HL-60 (cell line): ENCODE measurements at regions not wholly inside any gene's neighbourhood (a gene's known extent, or its start where the extent isn't known, plus 50 kb on each side); places are given as distances from the start of the nearest gene placed in this dataset.

Source experiments
- DNase-seq, 2 experiments: peaks; one replicate each; pipeline ENCODE4 v3.0.0-alpha.2; 2010 to 2020; ENCODE audit warnings: low read depth in 1 of 2, low spot score in 1 of 2
- H3K27ac ChIP-seq: fragments of 250-450 bp; sonication (Bioruptor Pico); replicated peaks from 2 replicates; pipeline ENCODE4 v1.5.1; 2020; ENCODE audit warnings: mild to moderate bottlenecking, moderate library complexity
- H3K27me3 ChIP-seq: fragments of 250-450 bp; sonication (Bioruptor Pico); 2 replicates; pipeline ENCODE4 v1.5.1; 2021; ENCODE audit warnings: mild to moderate bottlenecking, moderate library complexity; ENCODE audit not compliant: insufficient read depth, poor library complexity, severe bottlenecking
- H3K4me3 ChIP-seq: replicated peaks from 2 replicates; pipeline ENCODE4 v1.5.1; 2011; ENCODE audit warnings: mild to moderate bottlenecking, control low read depth, low read length; ENCODE audit not compliant: insufficient read depth
- CTCF ChIP-seq: IDR thresholded peaks from one replicate; pipeline ENCODE4 v1.5.1; 2011; ENCODE audit warnings: low read length, control low read depth, inconsistent platforms; ENCODE audit not compliant: insufficient read depth
- GABPA ChIP-seq: IDR thresholded peaks from 2 replicates; pipeline ENCODE4 v1.6.1; 2012; ENCODE audit warnings: low read depth
- POLR2AphosphoS5 ChIP-seq: IDR thresholded peaks from 2 replicates; pipeline ENCODE4 v1.6.1; 2012; ENCODE audit warnings: low read depth
- SPI1 ChIP-seq: IDR thresholded peaks from 2 replicates; pipeline ENCODE4 v1.6.1; 2012; ENCODE audit warnings: low read depth, mild to moderate bottlenecking, borderline replicate concordance
- TF ChIP-seq, protein P1 (sequence below): IDR thresholded peaks from 2 replicates; pipeline ENCODE4 v1.6.1; 2012; ENCODE audit warnings: low read depth; ENCODE audit not compliant: insufficient replicate concordance

DNA sequence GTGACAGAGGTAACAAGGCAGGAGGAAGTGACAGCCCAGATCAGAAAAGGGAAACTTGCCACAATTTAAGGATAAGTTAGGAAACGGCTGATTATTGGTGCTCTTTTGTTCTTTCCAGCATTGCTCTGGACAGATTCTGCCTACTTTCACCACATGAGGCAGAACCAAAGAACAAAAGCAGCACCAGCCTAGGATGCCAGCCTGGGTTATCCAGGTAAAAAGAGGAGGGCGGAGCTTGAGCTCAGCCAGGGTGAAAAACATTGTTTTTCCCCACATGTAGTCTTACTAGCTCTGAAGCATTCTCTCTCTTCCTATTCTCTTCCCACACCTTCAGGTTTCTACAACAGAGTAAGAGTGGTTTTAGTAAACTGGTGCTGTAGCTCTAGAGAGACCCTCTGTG lies 300.5 kb downstream of the TMX3 start:
- Histone ChIP-seq H3K27ac (no peak overlapping the region), H3K4me3 (no peak overlapping the region), H3K27me3 (no peaks in the 10 kb centered on the region)
- TF ChIP-seq, protein P1, sequence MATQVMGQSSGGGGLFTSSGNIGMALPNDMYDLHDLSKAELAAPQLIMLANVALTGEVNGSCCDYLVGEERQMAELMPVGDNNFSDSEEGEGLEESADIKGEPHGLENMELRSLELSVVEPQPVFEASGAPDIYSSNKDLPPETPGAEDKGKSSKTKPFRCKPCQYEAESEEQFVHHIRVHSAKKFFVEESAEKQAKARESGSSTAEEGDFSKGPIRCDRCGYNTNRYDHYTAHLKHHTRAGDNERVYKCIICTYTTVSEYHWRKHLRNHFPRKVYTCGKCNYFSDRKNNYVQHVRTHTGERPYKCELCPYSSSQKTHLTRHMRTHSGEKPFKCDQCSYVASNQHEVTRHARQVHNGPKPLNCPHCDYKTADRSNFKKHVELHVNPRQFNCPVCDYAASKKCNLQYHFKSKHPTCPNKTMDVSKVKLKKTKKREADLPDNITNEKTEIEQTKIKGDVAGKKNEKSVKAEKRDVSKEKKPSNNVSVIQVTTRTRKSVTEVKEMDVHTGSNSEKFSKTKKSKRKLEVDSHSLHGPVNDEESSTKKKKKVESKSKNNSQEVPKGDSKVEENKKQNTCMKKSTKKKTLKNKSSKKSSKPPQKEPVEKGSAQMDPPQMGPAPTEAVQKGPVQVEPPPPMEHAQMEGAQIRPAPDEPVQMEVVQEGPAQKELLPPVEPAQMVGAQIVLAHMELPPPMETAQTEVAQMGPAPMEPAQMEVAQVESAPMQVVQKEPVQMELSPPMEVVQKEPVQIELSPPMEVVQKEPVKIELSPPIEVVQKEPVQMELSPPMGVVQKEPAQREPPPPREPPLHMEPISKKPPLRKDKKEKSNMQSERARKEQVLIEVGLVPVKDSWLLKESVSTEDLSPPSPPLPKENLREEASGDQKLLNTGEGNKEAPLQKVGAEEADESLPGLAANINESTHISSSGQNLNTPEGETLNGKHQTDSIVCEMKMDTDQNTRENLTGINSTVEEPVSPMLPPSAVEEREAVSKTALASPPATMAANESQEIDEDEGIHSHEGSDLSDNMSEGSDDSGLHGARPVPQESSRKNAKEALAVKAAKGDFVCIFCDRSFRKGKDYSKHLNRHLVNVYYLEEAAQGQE = no peak
- no peak; the same call in 1 of the 2 replicates for TF ChIP-seq SPI1
- no peak for DNase-seq

- TF ChIP-seq, protein P1 = no peak
- TF ChIP-seq SPI1 (no peak), GABPA (no peak)
- no peak for DNase-seq
- Histone ChIP-seq H3K4me3 (no peak overlapping the region), H3K27me3 (no peaks in the 10 kb centered on the region), H3K27ac (no peak overlapping the region)
Measured at GRCh38 chr18:68409576-68409975, 305.3 kb downstream of the TMX3 start.

DNA sequence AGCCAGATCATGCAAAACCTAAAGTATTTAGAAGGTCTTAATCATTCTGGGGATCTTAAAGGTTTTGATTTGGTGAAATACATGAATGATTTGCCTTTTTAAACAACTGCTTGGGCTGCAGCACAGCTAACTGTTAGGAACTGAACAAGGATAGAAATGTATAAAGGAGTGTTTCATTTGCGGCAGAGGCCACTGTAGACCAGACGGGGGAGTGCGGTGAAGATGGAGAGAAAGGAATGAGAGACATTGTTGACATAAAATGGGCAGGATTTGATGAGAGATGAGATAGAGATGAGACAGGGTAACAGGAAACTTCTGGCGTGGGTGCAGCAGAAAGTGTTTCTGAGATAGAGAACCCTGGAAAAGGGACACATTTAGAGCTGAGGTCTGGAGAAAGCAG lies 308.1 kb downstream of the TMX3 start:
- Histone ChIP-seq H3K27ac (no peak overlapping the region), H3K27me3 (no peaks in the 10 kb centered on the region)
- no peak for DNase-seq

More for the DNA sequence above, 308.1 kb downstream of the TMX3 start:
- no peak for TF ChIP-seq GABPA
- TF ChIP-seq CTCF = no peak
- TF ChIP-seq SPI1 = no peak
- TF ChIP-seq, protein P1 = no peak
- no peak for TF ChIP-seq POLR2AphosphoS5
- no peak overlapping the region for H3K4me3 ChIP-seq
